ENCODE measurements at regions not wholly inside any gene's neighbourhood (a gene's known extent, or its start where the extent isn't known, plus 50 kb on each side); places are given as distances from the start of the nearest gene placed in this dataset.

DNA sequence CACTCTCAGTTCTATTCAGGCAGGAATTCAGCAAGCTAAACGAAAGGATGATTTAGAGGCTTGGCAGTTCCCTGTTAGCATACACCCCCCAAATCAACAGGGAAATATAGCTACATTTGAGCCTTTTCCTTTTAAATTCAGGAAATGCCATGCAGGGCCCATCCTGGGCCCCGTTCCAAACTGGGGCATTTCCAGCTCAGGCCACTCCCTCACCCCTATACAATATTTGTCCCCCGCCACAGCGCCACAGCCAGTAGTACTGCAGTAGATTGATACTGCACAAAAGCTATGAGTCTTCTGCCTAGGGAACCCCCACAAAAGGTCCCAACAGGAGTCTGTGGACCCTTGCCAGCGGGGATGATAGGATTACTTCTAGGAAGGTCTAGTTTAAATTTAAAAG, 102.0 kb upstream of the MAPK10 start (continued):
- TF ChIP-seq, protein P1, sequence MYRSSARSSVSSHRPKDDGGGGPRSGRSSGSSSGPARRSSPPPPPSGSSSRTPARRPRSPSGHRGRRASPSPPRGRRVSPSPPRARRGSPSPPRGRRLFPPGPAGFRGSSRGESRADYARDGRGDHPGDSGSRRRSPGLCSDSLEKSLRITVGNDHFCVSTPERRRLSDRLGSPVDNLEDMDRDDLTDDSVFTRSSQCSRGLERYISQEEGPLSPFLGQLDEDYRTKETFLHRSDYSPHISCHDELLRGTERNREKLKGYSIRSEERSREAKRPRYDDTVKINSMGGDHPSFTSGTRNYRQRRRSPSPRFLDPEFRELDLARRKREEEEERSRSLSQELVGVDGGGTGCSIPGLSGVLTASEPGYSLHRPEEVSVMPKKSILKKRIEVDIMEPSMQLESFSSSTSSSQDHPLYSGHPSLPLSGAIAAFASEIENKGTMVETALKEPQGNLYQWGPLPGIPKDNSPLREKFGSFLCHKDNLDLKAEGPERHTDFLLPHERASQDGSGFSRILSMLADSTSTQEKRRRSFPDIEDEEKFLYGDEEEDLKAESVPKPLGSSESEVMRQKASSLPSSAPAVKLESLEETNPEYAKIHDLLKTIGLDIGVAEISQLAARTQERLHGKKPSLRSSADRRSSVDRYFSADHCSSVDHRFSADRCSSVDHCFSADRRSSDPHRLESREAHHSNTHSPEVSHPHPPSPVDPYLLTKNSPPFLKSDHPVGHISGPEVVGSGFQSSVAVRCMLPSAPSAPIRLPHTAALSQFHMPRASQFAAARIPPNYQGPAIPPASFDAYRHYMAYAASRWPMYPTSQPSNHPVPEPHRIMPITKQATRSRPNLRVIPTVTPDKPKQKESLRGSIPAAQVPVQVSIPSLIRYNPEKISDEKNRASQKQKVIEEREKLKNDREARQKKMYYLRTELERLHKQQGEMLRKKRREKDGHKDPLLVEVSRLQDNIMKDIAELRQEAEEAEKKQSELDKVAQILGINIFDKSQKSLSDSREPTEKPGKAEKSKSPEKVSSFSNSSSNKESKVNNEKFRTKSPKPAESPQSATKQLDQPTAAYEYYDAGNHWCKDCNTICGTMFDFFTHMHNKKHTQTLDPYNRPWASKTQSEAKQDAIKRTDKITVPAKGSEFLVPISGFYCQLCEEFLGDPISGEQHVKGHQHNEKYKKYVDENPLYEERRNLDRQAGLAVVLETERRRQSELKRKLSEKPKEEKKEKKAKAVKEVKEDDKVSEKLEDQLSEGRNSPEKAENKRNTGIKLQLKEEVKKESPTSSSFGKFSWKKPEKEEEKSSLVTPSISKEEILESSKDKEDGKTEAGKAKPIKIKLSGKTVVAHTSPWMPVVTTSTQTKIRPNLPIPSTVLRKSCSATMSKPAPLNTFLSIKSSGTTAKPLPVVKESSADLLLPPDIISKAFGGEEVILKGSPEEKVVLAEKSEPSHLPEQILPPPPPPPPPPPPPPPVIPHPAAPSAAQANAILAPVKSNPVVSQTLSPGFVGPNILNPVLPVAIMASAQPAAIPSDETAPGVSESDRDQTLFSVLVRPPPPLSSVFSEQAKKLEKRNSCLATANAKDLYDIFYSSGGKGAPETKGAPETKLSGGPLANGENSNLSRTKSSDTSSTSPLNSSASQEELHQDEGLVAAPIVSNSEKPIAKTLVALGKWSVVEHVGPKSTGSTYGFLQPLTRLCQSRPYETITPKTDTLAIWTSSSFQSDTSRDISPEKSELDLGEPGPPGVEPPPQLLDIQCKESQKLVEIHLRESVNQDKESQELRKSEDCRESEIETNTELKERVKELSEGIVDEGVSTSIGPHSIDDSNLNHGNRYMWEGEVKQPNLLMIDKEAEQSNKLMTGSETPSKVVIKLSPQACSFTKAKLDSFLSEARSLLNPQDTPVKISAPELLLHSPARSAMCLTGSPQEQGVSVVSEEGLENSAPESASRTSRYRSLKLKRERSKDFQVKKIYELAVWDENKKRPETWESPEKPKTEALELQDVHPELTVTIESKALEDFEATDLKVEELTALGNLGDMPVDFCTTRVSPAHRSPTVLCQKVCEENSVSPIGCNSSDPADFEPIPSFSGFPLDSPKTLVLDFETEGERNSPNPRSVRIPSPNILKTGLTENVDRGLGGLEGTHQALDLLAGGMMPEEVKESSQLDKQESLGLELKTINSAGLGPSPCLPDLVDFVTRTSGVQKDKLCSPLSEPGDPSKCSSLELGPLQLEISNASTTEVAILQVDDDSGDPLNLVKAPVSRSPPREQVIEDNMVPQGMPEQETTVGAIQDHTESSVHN (CRISPR knock-in tag; IDR thresholded peaks at IDR 0.05) = no peak
- no peak for TF ChIP-seq CREB1 (IDR thresholded peaks at IDR 0.05)
- TF ChIP-seq CREB1 (CRISPR knock-in tag; IDR thresholded peaks at IDR 0.05) = no peak

DNA sequence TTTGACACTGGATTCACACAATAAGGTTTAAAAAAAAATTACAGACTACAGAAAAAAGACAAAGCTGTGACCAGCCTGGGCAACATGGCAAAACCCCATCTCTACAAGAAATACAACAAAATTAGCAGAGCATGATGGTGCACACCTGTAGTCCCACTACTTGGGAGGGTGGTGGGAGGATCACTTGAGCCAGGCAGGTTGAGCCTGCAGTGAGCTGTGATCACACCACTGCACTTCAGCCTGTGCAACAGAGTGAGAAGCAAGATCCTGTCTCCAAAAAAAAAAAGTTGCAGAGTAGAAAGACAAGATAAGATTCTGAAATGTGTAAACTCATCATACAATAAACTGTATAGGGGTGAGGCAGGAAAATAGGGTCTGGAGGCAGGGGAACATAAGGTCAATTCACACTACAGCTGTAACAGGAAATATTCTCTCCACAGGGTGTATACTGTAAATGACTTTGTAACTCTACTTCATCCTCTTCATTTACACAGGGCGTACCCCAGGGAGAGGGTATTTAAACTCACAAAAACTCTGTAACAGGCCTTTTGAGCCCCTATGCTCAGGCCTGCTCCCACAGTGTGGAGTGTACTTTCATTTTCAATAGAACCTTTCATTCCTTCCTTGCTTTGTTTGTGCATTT, 112.6 kb upstream of the MAPK10 start:
- Histone ChIP-seq H3K9me3 (ENCODE audit: low read length) (no peaks in the 10 kb centered on the region), H4K20me1 (ENCODE audit: insufficient read depth, low read length) (no peaks in the 10 kb centered on the region), H3K4me1 (ENCODE audit: insufficient read depth, low read length) (no peaks in the 10 kb centered on the region), H3K9ac (ENCODE audit: insufficient read depth, low read depth, low read length) (no peak overlapping the region), H3K27ac (ENCODE audit: extremely low read length, insufficient read depth, low read length) (no peak overlapping the region), H3K79me2 (ENCODE audit: insufficient read depth, low read length) (no peaks in the 10 kb centered on the region), H3K4me2 (ENCODE audit: low read depth, low read length) (no peak overlapping the region), H3K36me3 (replicated peaks in 1 of 2; ENCODE audit: control insufficient read depth in 1 of 2, insufficient read depth in 2 of 2, low read length in 2 of 2) (no peaks in the 10 kb centered on the region), H3K4me3 (replicated peaks in 1 of 3; ENCODE audit: insufficient read depth in 1 of 3, low read depth in 2 of 3, low read length in 3 of 3) (no peak overlapping the region), H2AFZ (ENCODE audit: low read length) (no peak overlapping the region), H3K27me3 (ENCODE audit: control insufficient read depth in 1 of 2, insufficient read depth in 2 of 2, low read length in 2 of 2) (no peaks in the 10 kb centered on the region)
- no TSS peak for BruUV-seq (replicated peaks)
- CTCF ChIA-PET (ENCODE audit: low intra/inter-chr PET ratio, low total read pairs) = no interaction called here
- POLR2A ChIA-PET = no interaction called here
- DNase-seq (ENCODE audit: low spot score) (no peak), FAIRE-seq (no peak), ATAC-seq (no peak)
- in situ Hi-C loops (cut with HindIII; ENCODE audit: extremely low pct_ligation_motif_present, low pct_unique_long_range_greater_than_20kb) = no loop called here
- intact Hi-C loops (cut with micrococcal nuclease; ENCODE audit: unreplicated experiment) = no loop called here
- 0% methylated on average over 1 of the region's 1 CpG for WGBS (ENCODE audit: low lambda C conversion rate)
- TF ChIP-seq ZNF670 (CRISPR knock-in tag; IDR thresholded peaks at IDR 0.05; ENCODE audit: borderline replicate concordance) (no peak), ZNF781 (CRISPR knock-in tag; IDR thresholded peaks at IDR 0.05; ENCODE audit: borderline replicate concordance, not compliant biosample characterization) (no peak), FOSL1 (CRISPR knock-in tag; IDR thresholded peaks at IDR 0.05; ENCODE audit: borderline replicate concordance) (no peak), KLF11 (CRISPR knock-in tag; IDR thresholded peaks at IDR 0.05) (no peak), ZEB1 (IDR thresholded peaks at IDR 0.05; ENCODE audit: insufficient replicate concordance, low read depth) (no peak), FLYWCH1 (CRISPR knock-in tag; IDR thresholded peaks at IDR 0.05) (no peak), PHF5A (CRISPR knock-in tag; IDR thresholded peaks at IDR 0.05; ENCODE audit: low read depth, unreplicated experiment) (no peak), ELF1 (CRISPR knock-in tag; IDR thresholded peaks at IDR 0.05) (no peak)
- TF ChIP-seq, protein P2, sequence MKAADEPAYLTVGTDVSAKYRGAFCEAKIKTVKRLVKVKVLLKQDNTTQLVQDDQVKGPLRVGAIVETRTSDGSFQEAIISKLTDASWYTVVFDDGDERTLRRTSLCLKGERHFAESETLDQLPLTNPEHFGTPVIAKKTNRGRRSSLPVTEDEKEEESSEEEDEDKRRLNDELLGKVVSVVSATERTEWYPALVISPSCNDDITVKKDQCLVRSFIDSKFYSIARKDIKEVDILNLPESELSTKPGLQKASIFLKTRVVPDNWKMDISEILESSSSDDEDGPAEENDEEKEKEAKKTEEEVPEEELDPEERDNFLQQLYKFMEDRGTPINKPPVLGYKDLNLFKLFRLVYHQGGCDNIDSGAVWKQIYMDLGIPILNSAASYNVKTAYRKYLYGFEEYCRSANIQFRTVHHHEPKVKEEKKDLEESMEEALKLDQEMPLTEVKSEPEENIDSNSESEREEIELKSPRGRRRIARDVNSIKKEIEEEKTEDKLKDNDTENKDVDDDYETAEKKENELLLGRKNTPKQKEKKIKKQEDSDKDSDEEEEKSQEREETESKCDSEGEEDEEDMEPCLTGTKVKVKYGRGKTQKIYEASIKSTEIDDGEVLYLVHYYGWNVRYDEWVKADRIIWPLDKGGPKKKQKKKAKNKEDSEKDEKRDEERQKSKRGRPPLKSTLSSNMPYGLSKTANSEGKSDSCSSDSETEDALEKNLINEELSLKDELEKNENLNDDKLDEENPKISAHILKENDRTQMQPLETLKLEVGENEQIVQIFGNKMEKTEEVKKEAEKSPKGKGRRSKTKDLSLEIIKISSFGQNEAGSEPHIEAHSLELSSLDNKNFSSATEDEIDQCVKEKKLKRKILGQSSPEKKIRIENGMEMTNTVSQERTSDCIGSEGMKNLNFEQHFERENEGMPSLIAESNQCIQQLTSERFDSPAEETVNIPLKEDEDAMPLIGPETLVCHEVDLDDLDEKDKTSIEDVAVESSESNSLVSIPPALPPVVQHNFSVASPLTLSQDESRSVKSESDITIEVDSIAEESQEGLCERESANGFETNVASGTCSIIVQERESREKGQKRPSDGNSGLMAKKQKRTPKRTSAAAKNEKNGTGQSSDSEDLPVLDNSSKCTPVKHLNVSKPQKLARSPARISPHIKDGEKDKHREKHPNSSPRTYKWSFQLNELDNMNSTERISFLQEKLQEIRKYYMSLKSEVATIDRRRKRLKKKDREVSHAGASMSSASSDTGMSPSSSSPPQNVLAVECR (CRISPR knock-in tag; IDR thresholded peaks at IDR 0.05; ENCODE audit: borderline replicate concordance) = no peak
